ENCODE measurements at regions not wholly inside any gene's neighbourhood (a gene's known extent, or its start where the extent isn't known, plus 50 kb on each side); places are given as distances from the start of the nearest gene placed in this dataset.

DNA sequence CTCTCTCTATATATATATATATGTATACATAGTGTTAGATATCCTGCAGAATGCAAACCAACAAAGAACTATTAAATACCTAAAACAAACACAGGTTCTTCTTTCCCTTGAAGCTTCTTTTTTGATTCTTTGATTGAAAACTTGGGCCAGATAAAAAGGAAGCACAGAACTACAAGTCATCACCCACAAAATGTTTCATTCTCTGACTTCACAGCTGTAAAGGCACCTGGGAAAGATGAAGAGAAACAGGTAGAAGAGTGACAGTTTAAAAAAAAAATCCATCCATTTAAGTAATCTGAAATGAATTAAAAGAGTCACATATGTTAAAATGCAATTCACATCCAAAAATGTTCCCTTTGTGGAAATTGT lies 90.7 kb upstream of the FNDC3A start:
- no peaks in the 10 kb centered on the region for H3K36me3 ChIP-seq
- H3K4me3 ChIP-seq = no peak overlapping the region
- no peak overlapping the region for H3K27ac ChIP-seq
- no peak for TF ChIP-seq POLR2A (IDR thresholded peaks at IDR 0.05)
- TF ChIP-seq, protein P1, sequence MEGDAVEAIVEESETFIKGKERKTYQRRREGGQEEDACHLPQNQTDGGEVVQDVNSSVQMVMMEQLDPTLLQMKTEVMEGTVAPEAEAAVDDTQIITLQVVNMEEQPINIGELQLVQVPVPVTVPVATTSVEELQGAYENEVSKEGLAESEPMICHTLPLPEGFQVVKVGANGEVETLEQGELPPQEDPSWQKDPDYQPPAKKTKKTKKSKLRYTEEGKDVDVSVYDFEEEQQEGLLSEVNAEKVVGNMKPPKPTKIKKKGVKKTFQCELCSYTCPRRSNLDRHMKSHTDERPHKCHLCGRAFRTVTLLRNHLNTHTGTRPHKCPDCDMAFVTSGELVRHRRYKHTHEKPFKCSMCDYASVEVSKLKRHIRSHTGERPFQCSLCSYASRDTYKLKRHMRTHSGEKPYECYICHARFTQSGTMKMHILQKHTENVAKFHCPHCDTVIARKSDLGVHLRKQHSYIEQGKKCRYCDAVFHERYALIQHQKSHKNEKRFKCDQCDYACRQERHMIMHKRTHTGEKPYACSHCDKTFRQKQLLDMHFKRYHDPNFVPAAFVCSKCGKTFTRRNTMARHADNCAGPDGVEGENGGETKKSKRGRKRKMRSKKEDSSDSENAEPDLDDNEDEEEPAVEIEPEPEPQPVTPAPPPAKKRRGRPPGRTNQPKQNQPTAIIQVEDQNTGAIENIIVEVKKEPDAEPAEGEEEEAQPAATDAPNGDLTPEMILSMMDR (IDR thresholded peaks at IDR 0.05) = no peak
- H3K27me3 ChIP-seq = no peaks in the 10 kb centered on the region
- H3K4me1 ChIP-seq = no peaks in the 10 kb centered on the region
- DNase-seq = no peak
- intact Hi-C loops (cut with DNase I) = no loop called here
- H3K9me3 ChIP-seq = no peaks in the 10 kb centered on the region

DNA sequence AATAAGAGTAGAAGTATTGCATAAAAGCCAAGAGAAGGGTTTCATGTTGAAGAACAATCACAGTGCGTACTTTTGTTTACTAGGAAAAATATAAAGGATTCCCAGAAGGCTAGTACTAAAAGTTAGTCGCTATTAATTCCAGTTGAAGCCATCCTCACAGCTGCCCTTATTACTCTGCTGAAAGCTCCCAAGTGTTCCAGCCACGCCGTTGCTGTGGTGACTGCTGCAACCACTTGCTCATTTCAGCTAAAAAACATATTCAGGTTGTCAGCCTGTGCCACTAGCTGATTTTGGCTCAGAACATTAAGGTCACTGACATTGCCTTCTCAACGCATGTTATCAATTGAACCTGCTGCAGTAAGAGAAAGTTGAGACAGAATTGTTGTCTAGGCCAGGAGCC lies 87.1 kb upstream of the FNDC3A start:
- Histone ChIP-seq H3K27me3 (no peaks in the 10 kb centered on the region), H3K27ac (no peak overlapping the region), H3K4me3 (no peak overlapping the region), H3K4me1 (peaks cover 0 to 5% (median 0%) of the 10 kb centered on the region in 3 donors), H3K9me3 (no peaks in the 10 kb centered on the region), H3K36me3 (no peaks in the 10 kb centered on the region)
- WGBS, 2 donors = 79 to 97% methylated on average over 5 of the region's 5 CpGs
- no peak for DNase-seq
- intact Hi-C loops (cut with DNase I) = no loop called here
- TF ChIP-seq, protein P1 (IDR thresholded peaks at IDR 0.05) = no peak
- no peak for TF ChIP-seq POLR2A (IDR thresholded peaks at IDR 0.05)

DNA sequence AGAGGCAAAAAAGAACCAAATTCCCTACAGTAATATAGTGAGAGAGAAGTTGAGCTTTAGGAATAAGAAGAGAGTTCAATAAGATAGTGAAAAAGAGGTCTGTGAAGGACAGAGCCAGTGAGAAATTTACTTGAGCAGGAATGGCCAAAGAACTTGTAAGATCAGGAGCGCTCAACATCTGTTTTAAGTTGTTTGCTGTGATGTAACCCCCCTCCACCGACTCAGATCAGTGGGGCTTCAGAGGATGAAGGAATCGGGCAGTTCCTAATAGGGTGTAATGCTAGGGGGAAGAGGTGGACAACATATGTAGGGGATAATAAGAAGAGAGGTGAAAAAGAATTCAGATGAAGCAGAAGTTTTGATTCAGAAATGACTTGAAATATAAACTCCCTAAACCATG lies 85.3 kb upstream of the FNDC3A start:
- DNase-seq = no peak
- Histone ChIP-seq H3K36me3 (no peaks in the 10 kb centered on the region), H3K4me1 (peaks cover 0 to 5% (median 0%) of the 10 kb centered on the region in 3 donors), H3K4me3 (no peak overlapping the region), H3K27me3 (no peaks in the 10 kb centered on the region), H3K9me3 (no peaks in the 10 kb centered on the region), H3K27ac (no peak overlapping the region)
- intact Hi-C loops (cut with DNase I) = no loop called here
- TF ChIP-seq, protein P1 (IDR thresholded peaks at IDR 0.05) = no peak
- no peak for TF ChIP-seq POLR2A (IDR thresholded peaks at IDR 0.05)
- WGBS, 2 donors = 71 to 83% methylated on average over 3 of the region's 3 CpGs

DNA sequence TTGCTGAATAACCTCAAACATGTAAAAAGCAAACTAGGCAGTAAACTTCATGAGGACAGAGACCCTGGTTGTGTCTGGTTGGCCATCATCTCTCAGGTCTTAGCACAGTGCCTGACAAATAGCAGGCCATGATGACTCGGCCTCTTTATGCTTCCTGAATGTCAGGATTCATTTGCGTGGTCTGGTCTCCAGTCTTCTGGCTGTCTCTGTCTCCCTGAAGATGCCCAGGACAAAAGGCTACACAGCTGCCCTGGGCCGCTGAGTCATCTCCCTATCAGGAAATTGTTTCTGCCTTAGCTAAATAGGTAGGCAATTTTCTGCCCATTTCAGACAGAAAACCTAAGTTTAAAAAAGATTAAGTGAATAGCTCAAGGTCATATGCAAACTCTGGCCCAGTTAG lies 84.1 kb upstream of the FNDC3A start:
- Histone ChIP-seq H3K27me3 (no peaks in the 10 kb centered on the region), H3K36me3 (no peaks in the 10 kb centered on the region), H3K9me3 (no peaks in the 10 kb centered on the region), H3K4me1 (peaks cover 0 to 5% (median 0%) of the 10 kb centered on the region in 3 donors), H3K4me3 (no peak overlapping the region), H3K27ac (no peak overlapping the region)
- TF ChIP-seq, protein P1 (IDR thresholded peaks at IDR 0.05) = no peak
- no peak for TF ChIP-seq POLR2A (IDR thresholded peaks at IDR 0.05)
- intact Hi-C loops (cut with DNase I) = no loop called here
- WGBS, 2 donors = 50 to 51% methylated on average over 1 to 3 of the region's 3 CpGs
- no peak for DNase-seq

DNA sequence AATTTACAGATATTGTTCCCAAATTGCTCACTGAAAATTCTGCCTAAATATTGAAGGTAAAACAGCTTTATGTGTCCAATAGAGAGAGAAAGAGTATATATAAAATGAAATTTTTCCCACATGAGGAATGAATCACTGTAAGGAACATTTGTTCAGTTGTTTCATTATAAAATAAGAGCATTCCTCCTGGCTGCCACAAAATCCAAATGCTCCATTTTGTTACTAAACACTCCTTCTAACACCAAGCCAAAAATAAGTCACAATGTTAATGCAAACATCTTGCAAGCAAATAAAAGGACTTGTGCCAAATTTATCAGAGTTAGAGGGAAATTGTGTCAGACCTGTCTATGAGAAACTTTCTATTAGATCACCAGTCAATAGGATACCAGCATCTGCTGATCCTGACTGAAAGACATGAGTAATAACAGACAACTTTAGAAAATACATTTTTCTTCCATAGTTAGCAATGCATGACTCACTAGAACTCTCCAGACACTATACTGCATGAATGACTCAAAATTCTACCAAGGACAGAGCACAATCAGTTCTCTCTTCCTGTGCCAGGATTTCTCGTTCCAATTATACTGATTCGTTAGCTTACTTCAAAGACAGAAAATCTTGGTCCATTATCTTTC lies 83.5 kb upstream of the FNDC3A start:
- H3K9me3 ChIP-seq = no peaks in the 10 kb centered on the region
- 8% methylated on average over 2 of the region's 2 CpGs for WGBS, 2 donors
- H3K27ac ChIP-seq = no peak overlapping the region
- H3K27me3 ChIP-seq = no peaks in the 10 kb centered on the region
- DNase-seq = no peak
- TF ChIP-seq, protein P1 (IDR thresholded peaks at IDR 0.05) = no peak
- no peak for TF ChIP-seq POLR2A (IDR thresholded peaks at IDR 0.05)
- H3K36me3 ChIP-seq = no peaks in the 10 kb centered on the region
- H3K4me3 ChIP-seq = no peak overlapping the region
- peaks cover 0 to 5% (median 0%) of the 10 kb centered on the region in 3 donors for H3K4me1 ChIP-seq
- intact Hi-C loops (cut with DNase I) = no loop called here
